ENCODE measurements at regions not wholly inside any gene's neighbourhood (a gene's known extent, or its start where the extent isn't known, plus 50 kb on each side); places are given as distances from the start of the nearest gene placed in this dataset.

GRCh38 chr2:122117371-122117770, 361.9 kb downstream of the TSN start:
- no peak for DNase-seq
- TF ChIP-seq CTCF (IDR thresholded peaks at IDR 0.05) (no peak), POLR2A (IDR thresholded peaks at IDR 0.05) (no peak)
- no peaks in the 10 kb centered on the region for H3K4me1 ChIP-seq
- H3K4me3 ChIP-seq = no peak overlapping the region
- H3K9me3 ChIP-seq = no peaks in the 10 kb centered on the region
- no peak overlapping the region for H3K27ac ChIP-seq
- H3K36me3 ChIP-seq = no peaks in the 10 kb centered on the region
- no peaks in the 10 kb centered on the region for H3K27me3 ChIP-seq

GRCh38 chr2:122129399-122129798, 373.9 kb downstream of the TSN start:
- no peak overlapping the region for H3K27ac ChIP-seq
- H3K4me3 ChIP-seq = no peak overlapping the region
- TF ChIP-seq POLR2A (IDR thresholded peaks at IDR 0.05) = no peak
- TF ChIP-seq CTCF (IDR thresholded peaks at IDR 0.05) = no peak
- H3K36me3 ChIP-seq = no peaks in the 10 kb centered on the region
- DNase-seq = no peak
- H3K4me1 ChIP-seq = no peaks in the 10 kb centered on the region
- H3K27me3 ChIP-seq = no peaks in the 10 kb centered on the region
- no peaks in the 10 kb centered on the region for H3K9me3 ChIP-seq

- no peak for DNase-seq
- TF ChIP-seq CTCF (IDR thresholded peaks at IDR 0.05) = no peak
- no peak for TF ChIP-seq POLR2A (IDR thresholded peaks at IDR 0.05)
- no peaks in the 10 kb centered on the region for H3K36me3 ChIP-seq
- H3K9me3 ChIP-seq = no peaks in the 10 kb centered on the region
- no peaks in the 10 kb centered on the region for H3K27me3 ChIP-seq
- no peaks in the 10 kb centered on the region for H3K4me1 ChIP-seq
- H3K4me3 ChIP-seq = no peak overlapping the region
- no peak overlapping the region for H3K27ac ChIP-seq
These were observed 376.8 kb downstream of the TSN start for GRCh38 chr2:122132147-122132691.

GRCh38 chr2:122135021-122135937, 379.8 kb downstream of the TSN start:
- H3K4me1 ChIP-seq = no peaks in the 10 kb centered on the region
- no peaks in the 10 kb centered on the region for H3K36me3 ChIP-seq
- TF ChIP-seq CTCF (IDR thresholded peaks at IDR 0.05) (no peak), POLR2A (IDR thresholded peaks at IDR 0.05) (no peak)
- no peak overlapping the region for H3K4me3 ChIP-seq
- no peaks in the 10 kb centered on the region for H3K27me3 ChIP-seq
- no peak for DNase-seq
- H3K27ac ChIP-seq = no peak overlapping the region
- no peaks in the 10 kb centered on the region for H3K9me3 ChIP-seq

GRCh38 chr2:122136056-122136455, 380.6 kb downstream of the TSN start:
- Histone ChIP-seq H3K9me3 (no peaks in the 10 kb centered on the region), H3K36me3 (no peaks in the 10 kb centered on the region), H3K4me3 (no peak overlapping the region), H3K4me1 (no peaks in the 10 kb centered on the region), H3K27me3 (no peaks in the 10 kb centered on the region), H3K27ac (no peak overlapping the region)
- TF ChIP-seq POLR2A (IDR thresholded peaks at IDR 0.05) = no peak
- TF ChIP-seq CTCF (IDR thresholded peaks at IDR 0.05) = no peak
- DNase-seq = no peak

All from Peyer's patch (tissue), 4 donors.